ENCODE measurements at regions not wholly inside any gene's neighbourhood (a gene's known extent, or its start where the extent isn't known, plus 50 kb on each side); places are given as distances from the start of the nearest gene placed in this dataset.
"Not testable (repeated sequence)": the region's sequence is repeated elsewhere in the genome, so short reads cannot be mapped to it uniquely, and the experiment has no call there.

GRCh38 chr19:28436320-28436719, 776.6 kb downstream of the UQCRFS1 start:
- no peaks in the 10 kb centered on the region for H3K79me2 ChIP-seq (ENCODE audit: insufficient read depth, low read length)
- H4K20me1 ChIP-seq (ENCODE audit: insufficient read depth, low read length), result no peaks in the 10 kb centered on the region
- no peaks in the 10 kb centered on the region for H3K36me3 ChIP-seq (ENCODE audit: insufficient read depth, low read length)
- no peak overlapping the region for H3K4me3 ChIP-seq (ENCODE audit: insufficient read depth, low read length)
- H3K4me2 ChIP-seq (ENCODE audit: insufficient read depth, low read length), result no peak overlapping the region
- TF ChIP-seq CTCF (IDR thresholded peaks at IDR 0.05; ENCODE audit: extremely low read depth, low read depth, low read length), result no peak
- no peaks in the 10 kb centered on the region for H3K9me3 ChIP-seq (ENCODE audit: low read depth, low read length)
- H3K4me1 ChIP-seq (ENCODE audit: insufficient read depth, low read length), result no peaks in the 10 kb centered on the region
- no peak overlapping the region for H2AFZ ChIP-seq (ENCODE audit: low read length)
- no peaks in the 10 kb centered on the region for H3K27me3 ChIP-seq (ENCODE audit: insufficient read depth, low read length)
- DNase-seq (ENCODE audit: insufficient read length, low spot score, missing footprints), result no peak
- H3K27ac ChIP-seq (ENCODE audit: low read depth, low read length), result no peak overlapping the region

GRCh38 chr19:28435551-28436271, 777.2 kb downstream of the UQCRFS1 start:
- no peak for DNase-seq (ENCODE audit: insufficient read length, low spot score, missing footprints)
- H3K4me1 ChIP-seq (ENCODE audit: insufficient read depth, low read length), result no peaks in the 10 kb centered on the region
- H4K20me1 ChIP-seq (ENCODE audit: insufficient read depth, low read length), result no peaks in the 10 kb centered on the region
- no peak overlapping the region for H3K27ac ChIP-seq (ENCODE audit: low read depth, low read length)
- no peak overlapping the region for H2AFZ ChIP-seq (ENCODE audit: low read length)
- no peak overlapping the region for H3K4me2 ChIP-seq (ENCODE audit: insufficient read depth, low read length)
- no peak overlapping the region for H3K4me3 ChIP-seq (ENCODE audit: insufficient read depth, low read length)
- no peaks in the 10 kb centered on the region for H3K27me3 ChIP-seq (ENCODE audit: insufficient read depth, low read length)
- TF ChIP-seq CTCF (IDR thresholded peaks at IDR 0.05; ENCODE audit: extremely low read depth, low read depth, low read length), result no peak
- no peaks in the 10 kb centered on the region for H3K9me3 ChIP-seq (ENCODE audit: low read depth, low read length)
- H3K79me2 ChIP-seq (ENCODE audit: insufficient read depth, low read length), result no peaks in the 10 kb centered on the region
- no peaks in the 10 kb centered on the region for H3K36me3 ChIP-seq (ENCODE audit: insufficient read depth, low read length)

GRCh38 chr19:28434794-28435193, 778.2 kb downstream of the UQCRFS1 start:
- not testable (repeated sequence) for H3K4me2 ChIP-seq (ENCODE audit: insufficient read depth, low read length); H3K27ac ChIP-seq (ENCODE audit: low read depth, low read length); H2AFZ ChIP-seq (ENCODE audit: low read length); H3K4me3 ChIP-seq (ENCODE audit: insufficient read depth, low read length); H3K79me2 ChIP-seq (ENCODE audit: insufficient read depth, low read length); DNase-seq (ENCODE audit: insufficient read length, low spot score, missing footprints); H3K27me3 ChIP-seq (ENCODE audit: insufficient read depth, low read length); H3K4me1 ChIP-seq (ENCODE audit: insufficient read depth, low read length); H3K9me3 ChIP-seq (ENCODE audit: low read depth, low read length); H4K20me1 ChIP-seq (ENCODE audit: insufficient read depth, low read length); H3K36me3 ChIP-seq (ENCODE audit: insufficient read depth, low read length)

GRCh38 chr19:28434365-28434764, 778.6 kb downstream of the UQCRFS1 start:
- H2AFZ ChIP-seq (ENCODE audit: low read length); H3K4me3 ChIP-seq (ENCODE audit: insufficient read depth, low read length); H3K4me1 ChIP-seq (ENCODE audit: insufficient read depth, low read length); H3K79me2 ChIP-seq (ENCODE audit: insufficient read depth, low read length); H3K27me3 ChIP-seq (ENCODE audit: insufficient read depth, low read length); H3K27ac ChIP-seq (ENCODE audit: low read depth, low read length); H3K4me2 ChIP-seq (ENCODE audit: insufficient read depth, low read length); H4K20me1 ChIP-seq (ENCODE audit: insufficient read depth, low read length); H3K9me3 ChIP-seq (ENCODE audit: low read depth, low read length); H3K36me3 ChIP-seq (ENCODE audit: insufficient read depth, low read length); DNase-seq (ENCODE audit: insufficient read length, low spot score, missing footprints): not testable (repeated sequence)

- not testable (repeated sequence) for DNase-seq (ENCODE audit: insufficient read length, low spot score, missing footprints)
These were observed 779.8 kb downstream of the UQCRFS1 start for GRCh38 chr19:28433166-28433565.

More at GRCh38 chr19:28433166-28433565, 779.8 kb downstream of the UQCRFS1 start:
- H4K20me1 ChIP-seq (ENCODE audit: insufficient read depth, low read length); H3K36me3 ChIP-seq (ENCODE audit: insufficient read depth, low read length); H3K27me3 ChIP-seq (ENCODE audit: insufficient read depth, low read length); H3K79me2 ChIP-seq (ENCODE audit: insufficient read depth, low read length); H3K4me3 ChIP-seq (ENCODE audit: insufficient read depth, low read length); H3K4me2 ChIP-seq (ENCODE audit: insufficient read depth, low read length); H3K27ac ChIP-seq (ENCODE audit: low read depth, low read length); H3K4me1 ChIP-seq (ENCODE audit: insufficient read depth, low read length); H3K9me3 ChIP-seq (ENCODE audit: low read depth, low read length); H2AFZ ChIP-seq (ENCODE audit: low read length): not testable (repeated sequence)

Data from osteoblast (primary cell).